Activated CD8-positive, alpha-beta memory T cell treated with anti-CD3 and anti-CD28 coated beads, Interleukin-2, amount 50 U/mL, for 1 hour (primary cell): ENCODE measurements at regions not wholly inside any gene's neighbourhood (a gene's known extent, or its start where the extent isn't known, plus 50 kb on each side); places are given as distances from the start of the nearest gene placed in this dataset.

ENCODE experiments used
- DNase-seq: peaks from one replicate; pipeline ENCODE4 v3.0.0-alpha.2; 2020; ENCODE audit errors: extremely low read depth

GRCh38 chr1:38418195-38419030 lies 371.8 kb upstream of the POU3F1 start:
- no peak for DNase-seq

- no peak for DNase-seq
Observed at GRCh38 chr1:38403667-38404066, 357.1 kb upstream of the POU3F1 start.

- DNase-seq = no peak
Observed at GRCh38 chr1:38402230-38402815, 355.7 kb upstream of the POU3F1 start.

- no peak for DNase-seq
Observed at GRCh38 chr1:38396606-38397005, 350.0 kb upstream of the POU3F1 start.

- DNase-seq = no peak
Observed at GRCh38 chr1:38394303-38394702, 347.7 kb upstream of the POU3F1 start.

- no peak for DNase-seq
Observed at GRCh38 chr1:38392861-38393260, 346.3 kb upstream of the POU3F1 start.

GRCh38 chr1:38381256-38381655 lies 334.7 kb upstream of the POU3F1 start:
- no peak for DNase-seq

- DNase-seq = no peak
Observed at GRCh38 chr1:38376577-38376976, 330.0 kb upstream of the POU3F1 start.

- no peak for DNase-seq
Observed at GRCh38 chr1:38375035-38375434, 328.4 kb upstream of the POU3F1 start.

GRCh38 chr1:38371505-38371844 lies 324.9 kb upstream of the POU3F1 start:
- no peak for DNase-seq

- DNase-seq = no peak
Observed at GRCh38 chr1:38370716-38371504, 324.3 kb upstream of the POU3F1 start.

- DNase-seq = no peak
Observed at GRCh38 chr1:38365242-38365641, 318.6 kb upstream of the POU3F1 start.

GRCh38 chr1:38361566-38361965 lies 315.0 kb upstream of the POU3F1 start:
- no peak for DNase-seq

- no peak for DNase-seq
Observed at GRCh38 chr1:38360807-38361206, 314.2 kb upstream of the POU3F1 start.

GRCh38 chr1:38353956-38354355 lies 307.4 kb upstream of the POU3F1 start:
- DNase-seq = no peak

GRCh38 chr1:38352869-38353268 lies 306.3 kb upstream of the POU3F1 start:
- DNase-seq = no peak

- DNase-seq = no peak
Observed at GRCh38 chr1:38347446-38348175, 301.0 kb upstream of the POU3F1 start.

GRCh38 chr1:38344716-38345115 lies 298.1 kb upstream of the POU3F1 start:
- DNase-seq = no peak

- no peak for DNase-seq
Observed at GRCh38 chr1:38341694-38342093, 295.1 kb upstream of the POU3F1 start.

GRCh38 chr1:38340409-38340808 lies 293.8 kb upstream of the POU3F1 start:
- no peak for DNase-seq

GRCh38 chr1:38337711-38338110 lies 291.1 kb upstream of the POU3F1 start:
- DNase-seq = no peak

GRCh38 chr1:38336961-38337360 lies 290.4 kb upstream of the POU3F1 start:
- no peak for DNase-seq
